ENCODE measurements at regions not wholly inside any gene's neighbourhood (a gene's known extent, or its start where the extent isn't known, plus 50 kb on each side); places are given as distances from the start of the nearest gene placed in this dataset.

DNA sequence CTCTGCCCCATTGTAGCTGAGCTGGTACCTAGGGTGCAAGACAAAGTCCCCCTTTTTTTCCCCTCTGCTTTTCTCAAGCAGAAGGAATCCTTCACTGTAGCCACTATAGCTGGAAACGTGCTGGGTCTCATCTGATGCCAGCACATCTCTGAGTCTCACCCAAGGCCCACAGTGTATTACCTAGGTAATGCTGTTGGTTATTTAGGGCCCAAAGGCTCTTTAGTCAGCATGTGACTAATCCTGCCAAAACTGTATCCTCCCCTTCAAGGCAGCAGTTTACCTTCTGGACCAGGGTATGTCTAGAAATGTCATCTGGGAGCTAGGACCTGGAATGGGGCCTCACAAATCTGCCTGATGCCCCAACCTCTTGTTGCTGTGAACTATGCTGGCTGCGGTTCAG is 423.4 kb downstream of the NUF2 start:
- no peak overlapping the region for H3K4me3 ChIP-seq (replicated peaks; ENCODE audit: low read depth, low read length)
- DNase-seq (ENCODE audit: extremely low read depth, low read depth) = no peak
- TF ChIP-seq, protein P1, sequence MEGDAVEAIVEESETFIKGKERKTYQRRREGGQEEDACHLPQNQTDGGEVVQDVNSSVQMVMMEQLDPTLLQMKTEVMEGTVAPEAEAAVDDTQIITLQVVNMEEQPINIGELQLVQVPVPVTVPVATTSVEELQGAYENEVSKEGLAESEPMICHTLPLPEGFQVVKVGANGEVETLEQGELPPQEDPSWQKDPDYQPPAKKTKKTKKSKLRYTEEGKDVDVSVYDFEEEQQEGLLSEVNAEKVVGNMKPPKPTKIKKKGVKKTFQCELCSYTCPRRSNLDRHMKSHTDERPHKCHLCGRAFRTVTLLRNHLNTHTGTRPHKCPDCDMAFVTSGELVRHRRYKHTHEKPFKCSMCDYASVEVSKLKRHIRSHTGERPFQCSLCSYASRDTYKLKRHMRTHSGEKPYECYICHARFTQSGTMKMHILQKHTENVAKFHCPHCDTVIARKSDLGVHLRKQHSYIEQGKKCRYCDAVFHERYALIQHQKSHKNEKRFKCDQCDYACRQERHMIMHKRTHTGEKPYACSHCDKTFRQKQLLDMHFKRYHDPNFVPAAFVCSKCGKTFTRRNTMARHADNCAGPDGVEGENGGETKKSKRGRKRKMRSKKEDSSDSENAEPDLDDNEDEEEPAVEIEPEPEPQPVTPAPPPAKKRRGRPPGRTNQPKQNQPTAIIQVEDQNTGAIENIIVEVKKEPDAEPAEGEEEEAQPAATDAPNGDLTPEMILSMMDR (IDR thresholded peaks at IDR 0.05; ENCODE audit: low read depth, low read length, missing control alignments) = no peak

DNA sequence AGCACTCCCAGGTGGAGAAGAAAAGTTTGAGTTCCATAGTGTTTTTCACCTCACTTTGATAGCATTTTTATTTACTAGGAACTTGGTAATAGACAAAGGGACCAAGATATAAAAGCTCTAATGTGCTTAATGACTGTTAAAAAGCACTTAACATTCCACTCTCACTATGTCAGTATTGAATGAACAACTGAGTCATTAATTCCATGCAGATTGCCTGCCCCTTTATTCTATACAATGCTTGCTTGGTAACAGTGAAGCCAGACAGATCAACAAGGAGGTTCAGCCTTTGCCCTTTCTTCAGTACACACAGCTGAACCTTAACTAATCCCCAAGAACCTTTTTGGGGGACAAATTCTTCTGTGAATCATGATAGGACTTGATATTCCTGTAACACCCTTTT is 425.5 kb downstream of the NUF2 start:
- DNase-seq (ENCODE audit: extremely low read depth, low read depth) = no peak
- TF ChIP-seq, protein P1 (IDR thresholded peaks at IDR 0.05; ENCODE audit: low read depth, low read length, missing control alignments) = no peak
- no peak overlapping the region for H3K4me3 ChIP-seq (replicated peaks; ENCODE audit: low read depth, low read length)

DNA sequence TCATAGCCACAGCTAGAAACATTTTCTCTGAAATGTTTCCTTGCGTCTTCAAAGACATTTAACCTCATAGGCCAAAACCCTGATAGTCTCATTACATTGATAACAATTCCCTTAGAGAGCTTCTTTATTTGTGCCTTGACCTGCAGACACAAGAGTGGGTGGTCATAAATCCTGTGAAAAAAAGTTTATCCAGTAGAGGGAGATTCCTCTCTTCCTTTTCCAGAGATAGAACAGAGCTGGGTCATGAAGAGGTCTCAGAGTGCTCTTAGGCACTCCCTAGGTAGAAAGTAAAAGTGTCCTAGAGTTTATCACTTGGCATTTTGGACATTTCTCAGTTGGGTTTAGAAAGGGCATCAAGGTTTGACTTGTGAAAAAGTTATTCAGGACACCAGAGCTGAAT is 426.1 kb downstream of the NUF2 start:
- DNase-seq (ENCODE audit: extremely low read depth, low read depth) = no peak
- TF ChIP-seq, protein P1 (IDR thresholded peaks at IDR 0.05; ENCODE audit: low read depth, low read length, missing control alignments) = no peak

DNA sequence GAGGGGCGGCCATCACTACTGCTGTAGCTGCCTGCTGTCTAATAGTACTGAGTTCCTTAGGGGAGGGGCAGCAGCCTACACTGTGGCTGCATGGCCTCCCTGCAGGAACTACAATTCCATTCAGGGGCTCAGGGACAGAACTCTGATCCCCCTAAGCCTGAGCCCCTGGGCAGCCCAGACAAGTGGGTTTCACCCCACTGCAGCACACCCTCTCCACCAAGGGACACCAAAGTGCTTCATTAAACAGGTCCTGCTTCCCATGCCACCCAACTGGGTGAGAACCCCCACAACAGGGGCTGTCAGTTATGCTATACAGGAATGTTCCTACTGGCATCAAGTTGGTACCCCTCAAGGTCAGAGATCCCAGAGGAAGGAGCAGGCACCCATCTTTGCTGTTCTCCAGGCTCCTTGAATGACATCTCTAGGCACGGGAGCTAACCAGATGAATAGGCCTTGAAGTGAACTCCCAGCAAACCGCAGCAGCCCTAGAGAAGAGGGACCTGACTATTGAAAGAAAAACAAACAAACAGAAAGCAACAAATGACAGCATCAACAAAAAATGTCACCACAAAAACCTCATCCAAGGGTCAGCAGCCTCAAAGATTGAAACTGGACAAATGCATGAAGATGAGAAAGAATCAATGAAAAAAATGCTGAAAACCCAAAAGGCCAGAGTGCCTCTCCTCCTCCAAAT is 437.4 kb downstream of the NUF2 start:
- DNase-seq (ENCODE audit: extremely low read depth, low read depth) = no peak
- TF ChIP-seq, protein P1 (IDR thresholded peaks at IDR 0.05; ENCODE audit: low read depth, low read length, missing control alignments) = no peak
- no peak overlapping the region for H3K4me3 ChIP-seq (replicated peaks; ENCODE audit: low read depth, low read length)

More for the DNA sequence above, 426.1 kb downstream of the NUF2 start:
- H3K4me3 ChIP-seq (replicated peaks; ENCODE audit: low read depth, low read length) = no peak overlapping the region

DNA sequence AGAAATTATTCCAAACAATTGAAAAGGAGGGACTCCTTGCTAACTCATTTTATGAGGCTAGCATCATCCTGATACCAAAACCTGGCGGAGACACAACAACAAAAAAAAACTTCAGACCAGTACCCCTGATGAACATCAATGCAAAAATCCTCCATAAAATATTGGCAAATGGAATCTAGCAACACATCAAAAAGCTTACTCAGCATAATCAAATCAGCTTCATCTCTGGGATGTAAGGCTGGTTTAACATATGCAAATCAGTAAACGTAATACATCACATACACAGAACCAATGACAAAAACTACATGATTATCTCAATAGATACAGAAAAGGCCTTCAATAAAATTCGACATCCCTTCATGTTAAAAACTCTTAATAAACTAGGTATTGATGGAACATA is 440.1 kb downstream of the NUF2 start:
- no peak for DNase-seq (ENCODE audit: extremely low read depth, low read depth)
- no peak overlapping the region for H3K4me3 ChIP-seq (replicated peaks; ENCODE audit: low read depth, low read length)
- TF ChIP-seq, protein P1 (IDR thresholded peaks at IDR 0.05; ENCODE audit: low read depth, low read length, missing control alignments) = no peak

DNA sequence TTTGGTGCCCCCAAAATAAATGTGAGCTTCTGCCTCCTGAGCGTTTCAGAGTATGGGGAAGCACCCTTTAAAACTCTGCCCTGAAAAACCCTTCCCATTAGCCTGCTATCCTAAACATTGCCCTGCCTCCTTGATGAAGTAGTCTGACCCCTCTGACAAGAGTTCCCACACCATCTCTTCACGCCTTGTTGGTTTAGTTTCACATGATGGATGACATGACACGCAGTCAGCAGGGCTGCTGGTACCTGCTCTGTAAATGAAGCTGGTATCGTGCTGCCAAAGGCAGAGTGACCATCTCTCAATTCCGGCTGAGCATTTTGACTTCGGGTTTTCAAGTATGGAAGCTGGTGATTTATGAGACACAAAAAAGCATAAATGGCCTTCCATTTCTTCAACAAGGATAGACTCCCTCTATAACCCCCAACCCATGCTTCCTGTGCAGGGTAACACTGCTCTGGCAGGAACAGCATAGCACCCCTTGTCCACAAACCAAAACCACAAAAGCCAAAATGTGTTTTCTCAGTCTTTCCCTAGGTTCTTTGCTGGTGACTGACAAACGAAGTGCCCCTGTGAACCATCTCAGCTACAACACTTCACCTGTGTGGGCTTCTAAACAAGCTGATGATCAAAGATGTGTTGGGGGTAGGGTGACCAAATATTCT is 444.6 kb downstream of the NUF2 start:
- H3K4me3 ChIP-seq (replicated peaks; ENCODE audit: low read depth, low read length) = no peak overlapping the region
- DNase-seq (ENCODE audit: extremely low read depth, low read depth) = no peak
- TF ChIP-seq, protein P1 (IDR thresholded peaks at IDR 0.05; ENCODE audit: low read depth, low read length, missing control alignments) = no peak
